MM.1S (cell line): ENCODE measurements at regions not wholly inside any gene's neighbourhood (a gene's known extent, or its start where the extent isn't known, plus 50 kb on each side); places are given as distances from the start of the nearest gene placed in this dataset.
"Not testable (repeated sequence)": the region's sequence is repeated elsewhere in the genome, so short reads cannot be mapped to it uniquely, and the experiment has no call there.

Experiments used
- DNase-seq: peaks from one replicate; pipeline ENCODE4 v3.0.0-alpha.2; 2015
- H2AFZ ChIP-seq: fragments of 300-600 bp; sonication (generic); 2 replicates; pipeline ENCODE4 v1.6.0; 2016; ENCODE audit warnings: antibody characterized with exemption, low read length
- H3F3A ChIP-seq: fragments of 300-600 bp; sonication (generic); 2 replicates; pipeline ENCODE4 v1.6.1; 2016; ENCODE audit warnings: mild to moderate bottlenecking, antibody characterized with exemption, low read length, moderate library complexity, mixed read lengths; ENCODE audit not compliant: insufficient read depth
- H3K27ac ChIP-seq: fragments of 300-600 bp; sonication (generic); 2 replicates; pipeline ENCODE4 v1.5.1; 2016; ENCODE audit warnings: mild to moderate bottlenecking, low read length
- H3K27me3 ChIP-seq: fragments of 300-600 bp; sonication (generic); replicated peaks from 2 replicates; pipeline ENCODE4 v1.6.0; 2016; ENCODE audit warnings: low read length; ENCODE audit not compliant: insufficient read depth
- H3K36me3 ChIP-seq: fragments of 300-600 bp; sonication (generic); replicated peaks from 2 replicates; pipeline ENCODE4 v1.6.1; 2016; ENCODE audit warnings: mild to moderate bottlenecking, low read length, mixed read lengths; ENCODE audit not compliant: insufficient read depth
- H3K4me1 ChIP-seq: fragments of 300-600 bp; sonication (generic); 2 replicates; pipeline ENCODE4 v1.6.1; 2016; ENCODE audit warnings: low read length, mixed read lengths
- H3K4me2 ChIP-seq: fragments of 300-600 bp; sonication (generic); 2 replicates; pipeline ENCODE4 v1.6.0; 2016; ENCODE audit warnings: low read depth, low read length
- H3K4me3 ChIP-seq: fragments of 300-600 bp; sonication (generic); 2 replicates; pipeline ENCODE4 v1.5.1; 2016; ENCODE audit warnings: low read length, mixed read lengths
- H3K79me2 ChIP-seq: fragments of 300-600 bp; sonication (generic); 2 replicates; pipeline ENCODE4 v1.6.1; 2016; ENCODE audit warnings: mixed run types, low read length, mixed read lengths
- H3K9ac ChIP-seq: fragments of 300-600 bp; sonication (generic); 2 replicates; pipeline ENCODE4 v1.6.1; 2016; ENCODE audit warnings: low read length, mixed read lengths
- H3K9me2 ChIP-seq: fragments of 300-600 bp; sonication (generic); replicated peaks from 2 replicates; pipeline ENCODE4 v1.6.1; 2016; ENCODE audit warnings: mild to moderate bottlenecking, low read length, mixed read lengths; ENCODE audit not compliant: insufficient read depth
- H3K9me3 ChIP-seq: fragments of 300-600 bp; sonication (generic); replicated peaks from 2 replicates; pipeline ENCODE4 v1.6.1; 2016; ENCODE audit warnings: mild to moderate bottlenecking, low read length, mixed read lengths; ENCODE audit not compliant: insufficient read depth
- H4K20me1 ChIP-seq: fragments of 300-600 bp; sonication (generic); 2 replicates; pipeline ENCODE4 v1.6.1; 2016; ENCODE audit warnings: mild to moderate bottlenecking, low read length, moderate library complexity, mixed read lengths; ENCODE audit not compliant: insufficient read depth
- CTCF ChIP-seq: fragments of 300-600 bp; sonication (generic); IDR thresholded peaks from 2 replicates; pipeline ENCODE4 v1.5.1; 2016; ENCODE audit warnings: antibody characterized with exemption, low read length, mixed read lengths
- EZH2 ChIP-seq: fragments of 300-600 bp; sonication (generic); optimal IDR thresholded peaks from 2 replicates; pipeline ENCODE3; 2017; ENCODE audit warnings: low read depth, mild to moderate bottlenecking, antibody characterized with exemption, low read length, mixed read lengths
- EZH2phosphoT487 ChIP-seq: fragments of 300-600 bp; sonication (generic); IDR thresholded peaks from 2 replicates; pipeline ENCODE4 v1.6.1; 2018; ENCODE audit warnings: antibody characterized with exemption, low read length

GRCh38 chr1:234827181-234827580 lies 217.2 kb upstream of the IRF2BP2 start:
- TF ChIP-seq CTCF (no peak), EZH2phosphoT487 (no peak), EZH2 (no peak)

GRCh38 chr1:234826352-234826751 lies 216.4 kb upstream of the IRF2BP2 start:
- Histone ChIP-seq H2AFZ (no peak overlapping the region), H3K36me3 (no peaks in the 10 kb centered on the region), H4K20me1 (no peaks in the 10 kb centered on the region), H3K4me1 (no peaks in the 10 kb centered on the region), H3F3A (no peaks in the 10 kb centered on the region), H3K4me3 (no peak overlapping the region), H3K9me2 (no peaks in the 10 kb centered on the region), H3K9me3 (no peaks in the 10 kb centered on the region), H3K79me2 (no peaks in the 10 kb centered on the region), H3K9ac (no peak overlapping the region), H3K27ac (no peak overlapping the region), H3K4me2 (no peak overlapping the region), H3K27me3 (no peaks in the 10 kb centered on the region)
- no peak for TF ChIP-seq CTCF
- no peak for TF ChIP-seq EZH2
- TF ChIP-seq EZH2phosphoT487, result no peak
- DNase-seq, result no peak

More at GRCh38 chr1:234827181-234827580, 217.2 kb upstream of the IRF2BP2 start:
- Histone ChIP-seq H3K27me3 (no peaks in the 10 kb centered on the region), H3K9me2 (no peaks in the 10 kb centered on the region), H3K9ac (no peak overlapping the region), H3K36me3 (no peaks in the 10 kb centered on the region), H3F3A (no peaks in the 10 kb centered on the region), H3K4me1 (no peaks in the 10 kb centered on the region), H2AFZ (no peak overlapping the region), H3K27ac (no peak overlapping the region), H4K20me1 (no peaks in the 10 kb centered on the region), H3K79me2 (no peaks in the 10 kb centered on the region), H3K9me3 (no peaks in the 10 kb centered on the region), H3K4me3 (no peak overlapping the region), H3K4me2 (no peak overlapping the region)
- DNase-seq, result no peak

GRCh38 chr1:234825498-234826165 lies 215.7 kb upstream of the IRF2BP2 start:
- no peaks in the 10 kb centered on the region for H4K20me1 ChIP-seq
- H3K9me2 ChIP-seq, result no peaks in the 10 kb centered on the region
- H3K79me2 ChIP-seq, result no peaks in the 10 kb centered on the region
- H3K27ac ChIP-seq, result no peak overlapping the region
- no peaks in the 10 kb centered on the region for H3K36me3 ChIP-seq
- H3K9me3 ChIP-seq, result no peaks in the 10 kb centered on the region
- DNase-seq, result no peak
- H3K4me2 ChIP-seq, result no peak overlapping the region
- no peaks in the 10 kb centered on the region for H3K4me1 ChIP-seq
- no peaks in the 10 kb centered on the region for H3K27me3 ChIP-seq
- no peak overlapping the region for H2AFZ ChIP-seq
- H3K9ac ChIP-seq, result no peak overlapping the region
- TF ChIP-seq CTCF (no peak), EZH2 (no peak), EZH2phosphoT487 (no peak)
- no peak overlapping the region for H3K4me3 ChIP-seq
- no peaks in the 10 kb centered on the region for H3F3A ChIP-seq

- not testable (repeated sequence) for H3K4me2 ChIP-seq, H3K27ac ChIP-seq, H3K27me3 ChIP-seq, H3K9me2 ChIP-seq, H4K20me1 ChIP-seq, H3K4me3 ChIP-seq, H3K9me3 ChIP-seq, H3F3A ChIP-seq, H2AFZ ChIP-seq, DNase-seq, H3K9ac ChIP-seq, H3K4me1 ChIP-seq, H3K36me3 ChIP-seq, H3K79me2 ChIP-seq
Observed at GRCh38 chr1:234824836-234825235, 214.9 kb upstream of the IRF2BP2 start.
